ACC112 (cell line): ENCODE measurements at regions not wholly inside any gene's neighbourhood (a gene's known extent, or its start where the extent isn't known, plus 50 kb on each side); places are given as distances from the start of the nearest gene placed in this dataset.

Source experiments
- H2AFZ ChIP-seq: fragments of 200-600 bp; sonication (generic); one replicate; pipeline ENCODE4 v1.6.0; 2017; ENCODE audit warnings: antibody characterized with exemption, low read length; ENCODE audit not compliant: unreplicated experiment
- H3K27ac ChIP-seq: fragments of 200-600 bp; sonication (generic); 2 replicates; pipeline ENCODE4 v1.5.1; 2014; ENCODE audit warnings: low read depth, mild to moderate bottlenecking, antibody characterized with exemption, low read length, moderate library complexity
- H3K27me3 ChIP-seq: fragments of 200-600 bp; sonication (generic); 2 replicates; pipeline ENCODE4 v1.6.1; 2014; ENCODE audit warnings: mild to moderate bottlenecking, antibody characterized with exemption, low read length, moderate library complexity, mixed read lengths; ENCODE audit not compliant: insufficient read depth
- H3K36me3 ChIP-seq: fragments of 200-600 bp; sonication (generic); 2 replicates; pipeline ENCODE4 v1.6.1; 2016; ENCODE audit warnings: mild to moderate bottlenecking, antibody characterized with exemption, low read length, moderate library complexity, mixed read lengths; ENCODE audit not compliant: insufficient read depth
- H3K4me1 ChIP-seq: fragments of 200-600 bp; sonication (generic); one replicate; pipeline ENCODE4 v1.6.1; 2016; ENCODE audit warnings: low read length, mixed read lengths; ENCODE audit not compliant: insufficient read depth, unreplicated experiment, control insufficient read depth
- H3K4me3 ChIP-seq: fragments of 200-600 bp; sonication (generic); 2 replicates; pipeline ENCODE4 v1.5.1; 2014; ENCODE audit warnings: mild to moderate bottlenecking, low read depth, low read length
- H3K79me2 ChIP-seq: fragments of 200-600 bp; sonication (generic); one replicate; pipeline ENCODE4 v1.6.0; 2016; ENCODE audit warnings: low read length; ENCODE audit not compliant: control insufficient read depth, unreplicated experiment, insufficient read depth

GRCh38 chr3:31133541-31133940 is 239.1 kb upstream of the GADL1 start:
- peak overlapping the region; percentile 29 for H2AFZ ChIP-seq

GRCh38 chr3:31135546-31135945 is 241.1 kb upstream of the GADL1 start:
- Histone ChIP-seq H2AFZ (no peak overlapping the region), H3K4me3 (no peak overlapping the region), H3K27ac (no peak overlapping the region), H3K4me1 (no peaks in the 10 kb centered on the region), H3K27me3 (no peaks in the 10 kb centered on the region), H3K79me2 (no peaks in the 10 kb centered on the region), H3K36me3 (no peaks in the 10 kb centered on the region)

More at GRCh38 chr3:31133541-31133940, 239.1 kb upstream of the GADL1 start:
- H3K36me3 ChIP-seq: no peaks in the 10 kb centered on the region
- H3K4me3 ChIP-seq: no peak overlapping the region
- no peak overlapping the region for H3K27ac ChIP-seq
- H3K79me2 ChIP-seq: no peaks in the 10 kb centered on the region
- H3K27me3 ChIP-seq: no peaks in the 10 kb centered on the region
- no peaks in the 10 kb centered on the region for H3K4me1 ChIP-seq

GRCh38 chr3:31137718-31138465 is 243.4 kb upstream of the GADL1 start:
- Histone ChIP-seq H3K79me2 (no peaks in the 10 kb centered on the region), H3K27ac (no peak overlapping the region), H3K4me3 (no peak overlapping the region), H3K27me3 (no peaks in the 10 kb centered on the region), H3K4me1 (no peaks in the 10 kb centered on the region), H2AFZ (no peak overlapping the region), H3K36me3 (no peaks in the 10 kb centered on the region)

- Histone ChIP-seq H3K4me1 (no peaks in the 10 kb centered on the region), H3K4me3 (no peak overlapping the region), H2AFZ (no peak overlapping the region), H3K79me2 (no peaks in the 10 kb centered on the region), H3K36me3 (no peaks in the 10 kb centered on the region), H3K27ac (no peak overlapping the region), H3K27me3 (no peaks in the 10 kb centered on the region)
These were observed 246.0 kb upstream of the GADL1 start for GRCh38 chr3:31140470-31140869.

GRCh38 chr3:31142139-31142538 is 247.7 kb upstream of the GADL1 start:
- no peak overlapping the region for H2AFZ ChIP-seq
- no peaks in the 10 kb centered on the region for H3K79me2 ChIP-seq
- no peaks in the 10 kb centered on the region for H3K27me3 ChIP-seq
- H3K27ac ChIP-seq: no peak overlapping the region
- no peaks in the 10 kb centered on the region for H3K4me1 ChIP-seq
- H3K36me3 ChIP-seq: no peaks in the 10 kb centered on the region
- H3K4me3 ChIP-seq: no peak overlapping the region

- Histone ChIP-seq H3K4me3 (no peak overlapping the region), H2AFZ (no peak overlapping the region), H3K27ac (no peak overlapping the region), H3K4me1 (no peaks in the 10 kb centered on the region), H3K27me3 (no peaks in the 10 kb centered on the region), H3K36me3 (no peaks in the 10 kb centered on the region), H3K79me2 (no peaks in the 10 kb centered on the region)
These were observed 248.1 kb upstream of the GADL1 start for GRCh38 chr3:31142543-31142942.

- no peaks in the 10 kb centered on the region for H3K4me1 ChIP-seq
- no peak overlapping the region for H2AFZ ChIP-seq
- H3K79me2 ChIP-seq: no peaks in the 10 kb centered on the region
- no peaks in the 10 kb centered on the region for H3K27me3 ChIP-seq
- no peak overlapping the region for H3K4me3 ChIP-seq
- H3K27ac ChIP-seq: no peak overlapping the region
- no peaks in the 10 kb centered on the region for H3K36me3 ChIP-seq
These were observed 250.6 kb upstream of the GADL1 start for GRCh38 chr3:31145062-31145461.

- H3K4me1 ChIP-seq: no peaks in the 10 kb centered on the region
- H3K27me3 ChIP-seq: no peaks in the 10 kb centered on the region
- H3K79me2 ChIP-seq: no peaks in the 10 kb centered on the region
- H2AFZ ChIP-seq: no peak overlapping the region
- H3K27ac ChIP-seq: no peak overlapping the region
- no peak overlapping the region for H3K4me3 ChIP-seq
- no peaks in the 10 kb centered on the region for H3K36me3 ChIP-seq
These were observed 253.1 kb upstream of the GADL1 start for GRCh38 chr3:31147550-31147949.

- Histone ChIP-seq H2AFZ (peak overlapping the region; percentile 9), H3K79me2 (no peaks in the 10 kb centered on the region), H3K27me3 (no peaks in the 10 kb centered on the region), H3K36me3 (no peaks in the 10 kb centered on the region), H3K27ac (no peak overlapping the region), H3K4me3 (no peak overlapping the region), H3K4me1 (no peaks in the 10 kb centered on the region)
These were observed 262.7 kb upstream of the GADL1 start for GRCh38 chr3:31157047-31157694.

- no peak overlapping the region for H3K4me3 ChIP-seq
- no peak overlapping the region for H3K27ac ChIP-seq
- no peaks in the 10 kb centered on the region for H3K4me1 ChIP-seq
- H3K36me3 ChIP-seq: no peaks in the 10 kb centered on the region
- no peaks in the 10 kb centered on the region for H3K27me3 ChIP-seq
- H2AFZ ChIP-seq: no peak overlapping the region
- H3K79me2 ChIP-seq: no peaks in the 10 kb centered on the region
These were observed 263.6 kb upstream of the GADL1 start for GRCh38 chr3:31157893-31158620.
